ENCODE measurements at regions not wholly inside any gene's neighbourhood (a gene's known extent, or its start where the extent isn't known, plus 50 kb on each side); places are given as distances from the start of the nearest gene placed in this dataset.

DNA sequence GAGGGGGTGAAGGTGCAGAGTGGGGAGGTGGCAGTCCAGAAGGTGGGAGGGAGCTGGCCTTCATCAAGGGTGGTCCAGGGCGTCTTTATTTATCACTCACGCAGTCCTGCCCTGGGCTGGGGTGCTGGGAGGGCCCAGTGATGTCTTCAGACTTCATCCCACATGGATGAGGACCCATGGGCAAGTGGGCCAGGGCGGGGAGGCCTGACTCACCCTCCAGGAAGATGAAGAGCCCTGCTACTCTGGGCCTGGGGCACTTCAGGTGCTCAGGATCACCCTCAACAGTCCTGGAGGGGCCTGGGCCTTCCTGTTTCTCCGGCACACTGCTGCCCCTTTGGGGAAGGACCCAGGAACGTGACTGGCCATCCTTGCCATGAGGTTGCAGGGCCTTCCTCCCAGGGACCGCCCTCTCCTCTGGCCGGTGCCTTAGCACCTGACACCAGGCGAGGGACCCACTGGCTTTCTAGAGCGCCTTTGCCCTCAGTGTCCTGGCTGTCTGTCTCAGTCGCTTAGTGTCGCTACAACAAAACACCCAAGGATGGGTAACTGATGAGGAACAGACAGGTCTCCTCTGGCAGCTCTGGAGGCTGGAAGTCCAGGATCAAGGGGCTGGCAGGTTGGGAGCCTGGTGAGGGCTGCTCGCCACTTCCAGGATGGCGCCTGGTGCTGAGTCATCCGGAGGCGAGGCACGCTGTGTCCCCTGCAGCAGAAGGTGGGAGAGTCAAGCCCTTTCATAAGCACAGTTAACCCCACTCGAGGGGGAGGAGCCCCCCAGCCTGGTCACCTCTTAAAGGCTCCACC, 57.8 kb upstream of the HS6ST1 start:
- TF ChIP-seq, protein P1, sequence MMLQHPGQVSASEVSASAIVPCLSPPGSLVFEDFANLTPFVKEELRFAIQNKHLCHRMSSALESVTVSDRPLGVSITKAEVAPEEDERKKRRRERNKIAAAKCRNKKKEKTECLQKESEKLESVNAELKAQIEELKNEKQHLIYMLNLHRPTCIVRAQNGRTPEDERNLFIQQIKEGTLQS (IDR thresholded peaks at IDR 0.05), result no peak
- no peak for TF ChIP-seq CTCF (IDR thresholded peaks at IDR 0.05; ENCODE audit: low read depth, low read length, missing input control)

All from liver (tissue), 3 donors.